Vagina (tissue), 2 donors: ENCODE measurements at regions not wholly inside any gene's neighbourhood (a gene's known extent, or its start where the extent isn't known, plus 50 kb on each side); places are given as distances from the start of the nearest gene placed in this dataset.

ENCODE experiments used
- CTCF ChIP-seq, 3 experiments: fragments of 450-650 bp in 2 of 3; fragments of 200-600 bp in 1 of 3; sonication (generic) in 1 of 3; IDR thresholded peaks; one replicate each; pipeline ENCODE4 v1.5.1; 2017 to 2019; ENCODE audit warnings: antibody characterized with exemption in 3 of 3, mild to moderate bottlenecking in 2 of 3, moderate library complexity in 2 of 3
- POLR2A ChIP-seq, 2 donors: fragments of 450-650 bp; IDR thresholded peaks; one replicate each; pipeline ENCODE4 v1.6.1; 2017; ENCODE audit warnings: antibody characterized with exemption in 2 of 2, mild to moderate bottlenecking in 2 of 2, moderate library complexity in 2 of 2
- POLR2AphosphoS5 ChIP-seq, 2 donors: sonication (generic); formaldehyde crosslinking; IDR thresholded peaks; one replicate each; pipeline ENCODE4 v1.9.0; 2017; ENCODE audit warnings: antibody characterized with exemption in 2 of 2, mild to moderate bottlenecking in 2 of 2, low read depth in 1 of 2; ENCODE audit not compliant: insufficient read depth in 1 of 2

DNA sequence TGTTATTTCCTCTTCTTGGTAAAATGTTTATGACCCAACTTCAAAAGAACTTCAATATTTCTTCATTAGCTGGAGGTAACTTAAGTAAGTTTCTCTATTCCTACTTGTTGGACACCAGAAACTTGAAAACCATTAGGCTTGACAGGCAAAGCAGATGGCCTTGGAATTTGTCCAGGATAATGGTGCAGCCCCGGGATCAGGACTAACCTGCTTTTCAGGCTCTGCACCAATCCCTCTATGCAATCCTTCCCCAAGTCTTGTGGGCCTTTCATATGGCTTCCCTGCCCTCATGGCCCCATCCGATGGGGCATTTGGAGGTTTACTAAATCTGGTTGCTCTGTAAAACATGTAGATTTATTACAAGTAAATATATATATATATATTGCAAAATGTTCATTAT, 68.5 kb downstream of the SPINK2 start:
- TF ChIP-seq CTCF (IDR thresholded peaks at IDR 0.05) (no peak), POLR2A (IDR thresholded peaks at IDR 0.05) (no peak), POLR2AphosphoS5 (IDR thresholded peaks at IDR 0.05; ENCODE audit: insufficient read depth in 1 of 2, low read depth in 1 of 2) (peak in 1 of 2 donors; percentile 68)
